SJCRH30 (cell line): ENCODE measurements at regions not wholly inside any gene's neighbourhood (a gene's known extent, or its start where the extent isn't known, plus 50 kb on each side); places are given as distances from the start of the nearest gene placed in this dataset.
"Not testable (repeated sequence)": the region's sequence is repeated elsewhere in the genome, so short reads cannot be mapped to it uniquely, and the experiment has no call there.

Source experiments
- DNase-seq, 2 experiments: peaks; one replicate each; pipeline ENCODE4 v3.0.0-alpha.2; 2015 to 2020
- H3K27ac ChIP-seq: fragments of 250-450 bp; sonication (Bioruptor Pico); 2 replicates; pipeline ENCODE4 v1.5.1; 2020; ENCODE audit warnings: mild to moderate bottlenecking, moderate library complexity
- H3K27me3 ChIP-seq: fragments of 250-450 bp; sonication (Bioruptor Pico); 2 replicates; pipeline ENCODE4 v1.5.1; 2020; ENCODE audit warnings: mild to moderate bottlenecking, moderate library complexity
- H3K36me3 ChIP-seq: fragments of 250-450 bp; sonication (Bioruptor Pico); 2 replicates; pipeline ENCODE4 v1.5.1; 2020; ENCODE audit warnings: mild to moderate bottlenecking, moderate library complexity
- H3K4me1 ChIP-seq: fragments of 250-450 bp; sonication (Bioruptor Pico); 2 replicates; pipeline ENCODE4 v1.5.1; 2020; ENCODE audit warnings: mild to moderate bottlenecking, moderate library complexity
- H3K4me3 ChIP-seq: fragments of 250-450 bp; sonication (Bioruptor Pico); 2 replicates; pipeline ENCODE4 v1.5.1; 2020; ENCODE audit warnings: mild to moderate bottlenecking, moderate library complexity
- H3K9me3 ChIP-seq: fragments of 250-450 bp; sonication (Bioruptor Pico); replicated peaks from 2 replicates; pipeline ENCODE4 v1.5.1; 2020; ENCODE audit warnings: mild to moderate bottlenecking, moderate library complexity

- Histone ChIP-seq H3K27ac (no peak overlapping the region), H3K9me3 (no peaks in the 10 kb centered on the region)
- peak in 1 of 2 experiments; percentile 24 for DNase-seq
Measured at GRCh38 chr2:172288603-172289002, 138.8 kb upstream of the ITGA6 start.

GRCh38 chr2:172293952-172294351 is 133.4 kb upstream of the ITGA6 start:
- Histone ChIP-seq H3K36me3 (no peaks in the 10 kb centered on the region), H3K9me3 (no peaks in the 10 kb centered on the region), H3K27ac (no peak overlapping the region), H3K27me3 (no peaks in the 10 kb centered on the region), H3K4me3 (no peak overlapping the region), H3K4me1 (0 out of 2 replicates have a peak, but pooled peaks cover 3% of the 10 kb centered on the region)
- peak in 1 of 2 experiments; percentile 37 for DNase-seq

More at GRCh38 chr2:172288603-172289002, 138.8 kb upstream of the ITGA6 start:
- H3K27me3 ChIP-seq: no peaks in the 10 kb centered on the region
- peaks cover 30% of the 10 kb centered on the region for H3K4me1 ChIP-seq
- H3K36me3 ChIP-seq: no peaks in the 10 kb centered on the region
- no peak overlapping the region for H3K4me3 ChIP-seq

- Histone ChIP-seq H3K27ac (no peak overlapping the region), H3K36me3 (no peaks in the 10 kb centered on the region), H3K4me1 (0 out of 2 replicates have a peak, but pooled peaks cover 3% of the 10 kb centered on the region), H3K27me3 (no peaks in the 10 kb centered on the region), H3K4me3 (no peak overlapping the region), H3K9me3 (no peaks in the 10 kb centered on the region)
- DNase-seq: no peak
Measured at GRCh38 chr2:172294983-172295382, 132.4 kb upstream of the ITGA6 start.

GRCh38 chr2:172295677-172296076 is 131.7 kb upstream of the ITGA6 start:
- no peaks in the 10 kb centered on the region for H3K27me3 ChIP-seq
- no peaks in the 10 kb centered on the region for H3K9me3 ChIP-seq
- no peak overlapping the region for H3K4me3 ChIP-seq
- no peaks in the 10 kb centered on the region for H3K36me3 ChIP-seq
- no peak for DNase-seq
- H3K27ac ChIP-seq: no peak overlapping the region
- H3K4me1 ChIP-seq: 0 out of 2 replicates have a peak, but pooled peaks cover 3% of the 10 kb centered on the region

GRCh38 chr2:172296267-172297046 is 130.9 kb upstream of the ITGA6 start:
- Histone ChIP-seq H3K4me3 (no peak overlapping the region), H3K4me1 (0 out of 2 replicates have a peak, but pooled peaks cover 3% of the 10 kb centered on the region)

GRCh38 chr2:172297531-172297930 is 129.9 kb upstream of the ITGA6 start:
- Histone ChIP-seq H3K9me3 (no peaks in the 10 kb centered on the region), H3K4me1 (0 out of 2 replicates have a peak, but pooled peaks cover 3% of the 10 kb centered on the region), H3K4me3 (no peak overlapping the region), H3K27ac (no peak overlapping the region), H3K36me3 (no peaks in the 10 kb centered on the region), H3K27me3 (no peaks in the 10 kb centered on the region)
- no peak for DNase-seq

More at GRCh38 chr2:172296267-172297046, 130.9 kb upstream of the ITGA6 start:
- no peak for DNase-seq
- no peaks in the 10 kb centered on the region for H3K9me3 ChIP-seq
- no peak overlapping the region for H3K27ac ChIP-seq
- no peaks in the 10 kb centered on the region for H3K27me3 ChIP-seq
- no peaks in the 10 kb centered on the region for H3K36me3 ChIP-seq

GRCh38 chr2:172297950-172298349 is 129.4 kb upstream of the ITGA6 start:
- DNase-seq: no peak
- Histone ChIP-seq H3K36me3 (no peaks in the 10 kb centered on the region), H3K27me3 (no peaks in the 10 kb centered on the region), H3K4me3 (no peak overlapping the region), H3K27ac (no peak overlapping the region), H3K9me3 (no peaks in the 10 kb centered on the region), H3K4me1 (0 out of 2 replicates have a peak, but pooled peaks cover 3% of the 10 kb centered on the region)

- peaks cover under 1% of the 10 kb centered on the region for H3K4me1 ChIP-seq
- no peaks in the 10 kb centered on the region for H3K27me3 ChIP-seq
- no peaks in the 10 kb centered on the region for H3K36me3 ChIP-seq
- DNase-seq: no peak
- H3K27ac ChIP-seq: no peak overlapping the region
- no peak overlapping the region for H3K4me3 ChIP-seq
- H3K9me3 ChIP-seq: no peaks in the 10 kb centered on the region
Measured at GRCh38 chr2:172299741-172300140, 127.6 kb upstream of the ITGA6 start.

GRCh38 chr2:172300851-172301250 is 126.5 kb upstream of the ITGA6 start:
- H3K4me3 ChIP-seq: no peak overlapping the region
- H3K36me3 ChIP-seq: no peaks in the 10 kb centered on the region
- DNase-seq: no peak
- H3K4me1 ChIP-seq: peaks cover 10% of the 10 kb centered on the region
- no peaks in the 10 kb centered on the region for H3K27me3 ChIP-seq
- 0 out of 2 replicates have a peak, but pooled peaks cover under 1% of the 10 kb centered on the region for H3K9me3 ChIP-seq
- no peak overlapping the region for H3K27ac ChIP-seq

- no peaks in the 10 kb centered on the region for H3K36me3 ChIP-seq
- no peaks in the 10 kb centered on the region for H3K27me3 ChIP-seq
- H3K4me1 ChIP-seq: peaks cover 10% of the 10 kb centered on the region
- H3K27ac ChIP-seq: no peak overlapping the region
- H3K9me3 ChIP-seq: 0 out of 2 replicates have a peak, but pooled peaks cover 3% of the 10 kb centered on the region
- H3K4me3 ChIP-seq: no peak overlapping the region
- peak; percentile 46 to 51 for DNase-seq
Measured at GRCh38 chr2:172305066-172305465, 122.3 kb upstream of the ITGA6 start.

- Histone ChIP-seq H3K9me3 (0 out of 2 replicates have a peak, but pooled peaks cover 3% of the 10 kb centered on the region), H3K27ac (no peak overlapping the region), H3K4me1 (peaks cover 10% of the 10 kb centered on the region), H3K27me3 (no peaks in the 10 kb centered on the region), H3K36me3 (no peaks in the 10 kb centered on the region), H3K4me3 (no peak overlapping the region)
- no peak for DNase-seq
Measured at GRCh38 chr2:172307800-172308199, 119.6 kb upstream of the ITGA6 start.

- Histone ChIP-seq H3K27me3 (no peaks in the 10 kb centered on the region), H3K9me3 (0 out of 2 replicates have a peak, but pooled peaks cover 3% of the 10 kb centered on the region), H3K4me1 (peaks cover 10% of the 10 kb centered on the region), H3K4me3 (no peak overlapping the region), H3K27ac (no peak overlapping the region), H3K36me3 (no peaks in the 10 kb centered on the region)
- DNase-seq: no peak
Measured at GRCh38 chr2:172308253-172308935, 119.0 kb upstream of the ITGA6 start.

- no peak overlapping the region for H3K27ac ChIP-seq
- no peaks in the 10 kb centered on the region for H3K4me1 ChIP-seq
- DNase-seq: no peak
Measured at GRCh38 chr2:172311921-172312345, 115.5 kb upstream of the ITGA6 start.

GRCh38 chr2:172313715-172314341 is 113.6 kb upstream of the ITGA6 start:
- no peaks in the 10 kb centered on the region for H3K9me3 ChIP-seq
- no peaks in the 10 kb centered on the region for H3K36me3 ChIP-seq
- H3K27ac ChIP-seq: no peak overlapping the region
- H3K4me1 ChIP-seq: no peaks in the 10 kb centered on the region
- H3K27me3 ChIP-seq: no peaks in the 10 kb centered on the region
- no peak for DNase-seq
- H3K4me3 ChIP-seq: no peak overlapping the region

More at GRCh38 chr2:172311921-172312345, 115.5 kb upstream of the ITGA6 start:
- H3K27me3 ChIP-seq: no peaks in the 10 kb centered on the region
- no peaks in the 10 kb centered on the region for H3K36me3 ChIP-seq
- H3K4me3 ChIP-seq: no peak overlapping the region
- no peaks in the 10 kb centered on the region for H3K9me3 ChIP-seq

GRCh38 chr2:172315070-172315469 is 112.3 kb upstream of the ITGA6 start:
- not testable (repeated sequence) for DNase-seq, H3K9me3 ChIP-seq, H3K36me3 ChIP-seq, H3K4me3 ChIP-seq, H3K4me1 ChIP-seq, H3K27me3 ChIP-seq, H3K27ac ChIP-seq
